ENCODE measurements at regions not wholly inside any gene's neighbourhood (a gene's known extent, or its start where the extent isn't known, plus 50 kb on each side); places are given as distances from the start of the nearest gene placed in this dataset.

GRCh38 chr2:226450141-226450540, 349.5 kb downstream of the IRS1 start:
- Histone ChIP-seq H3K27ac (ENCODE audit: extremely low read length, insufficient read depth, low read length) (no peak overlapping the region), H3K4me2 (ENCODE audit: low read depth, low read length) (no peak overlapping the region), H3K27me3 (ENCODE audit: control insufficient read depth in 1 of 2, insufficient read depth in 2 of 2, low read length in 2 of 2) (no peaks in the 10 kb centered on the region), H3K4me3 (replicated peaks in 1 of 3; ENCODE audit: insufficient read depth in 1 of 3, low read depth in 2 of 3, low read length in 3 of 3) (no peak overlapping the region), H3K9me3 (ENCODE audit: low read length) (peaks cover 22% of the 10 kb centered on the region), H3K9ac (ENCODE audit: insufficient read depth, low read depth, low read length) (no peak overlapping the region), H2AFZ (ENCODE audit: low read length) (no peak overlapping the region), H4K20me1 (ENCODE audit: insufficient read depth, low read length) (no peaks in the 10 kb centered on the region), H3K4me1 (ENCODE audit: insufficient read depth, low read length) (peaks cover 22% of the 10 kb centered on the region), H3K79me2 (ENCODE audit: insufficient read depth, low read length) (no peaks in the 10 kb centered on the region), H3K36me3 (replicated peaks in 1 of 2; ENCODE audit: control insufficient read depth in 1 of 2, insufficient read depth in 2 of 2, low read length in 2 of 2) (no peaks in the 10 kb centered on the region)
- no peak for FAIRE-seq
- POLR2A ChIA-PET = no interaction called here
- no peak for TF ChIP-seq ZNF790 (CRISPR knock-in tag; IDR thresholded peaks at IDR 0.05; ENCODE audit: borderline replicate concordance)
- TF ChIP-seq ZBTB7B (CRISPR knock-in tag; IDR thresholded peaks at IDR 0.05) = no peak
- TF ChIP-seq CCAR2 (optimal IDR thresholded peaks at IDR 0.05; ENCODE audit: low read depth, low read length) = no peak
- TF ChIP-seq THAP7 (CRISPR knock-in tag; IDR thresholded peaks at IDR 0.05) = no peak
- no peak for TF ChIP-seq ZBTB3 (CRISPR knock-in tag; IDR thresholded peaks at IDR 0.05; ENCODE audit: borderline replicate concordance, low read depth)
- no peak for TF ChIP-seq SOX5 (CRISPR knock-in tag; IDR thresholded peaks at IDR 0.05; ENCODE audit: borderline replicate concordance)
- TF ChIP-seq ZNF432 (CRISPR knock-in tag; IDR thresholded peaks at IDR 0.05; ENCODE audit: borderline replicate concordance) = no peak
- no peak for TF ChIP-seq PAXIP1 (CRISPR knock-in tag; conservative IDR thresholded peaks at IDR 0.05)
- TF ChIP-seq ZNF382 (CRISPR knock-in tag; IDR thresholded peaks at IDR 0.05; ENCODE audit: borderline replicate concordance) = no peak
- TF ChIP-seq ZNF205 (CRISPR knock-in tag; IDR thresholded peaks at IDR 0.05) = no peak
- no peak for TF ChIP-seq ZNF644 (CRISPR knock-in tag; IDR thresholded peaks at IDR 0.05; ENCODE audit: low read depth)
- no peak for TF ChIP-seq TOPORS (CRISPR knock-in tag; IDR thresholded peaks at IDR 0.05)
- TF ChIP-seq MAFG (CRISPR knock-in tag; IDR thresholded peaks at IDR 0.05) = no peak
- no peak for TF ChIP-seq RBFOX2 (IDR thresholded peaks at IDR 0.05; ENCODE audit: low read depth, low read length)
- TF ChIP-seq MLLT10 (CRISPR knock-in tag; IDR thresholded peaks at IDR 0.05) = no peak
- no peak for TF ChIP-seq MEIS1 (CRISPR knock-in tag; IDR thresholded peaks at IDR 0.05; ENCODE audit: borderline replicate concordance)
- TF ChIP-seq ZNF275 (CRISPR knock-in tag; IDR thresholded peaks at IDR 0.05; ENCODE audit: borderline replicate concordance) = no peak
- no peak for TF ChIP-seq PBX3 (CRISPR knock-in tag; IDR thresholded peaks at IDR 0.05; ENCODE audit: borderline replicate concordance)
- ATAC-seq = no peak
- no peak for DNase-seq (ENCODE audit: low spot score)
- in situ Hi-C loops (cut with HindIII; ENCODE audit: extremely low pct_ligation_motif_present, low pct_unique_long_range_greater_than_20kb) (no loop called here), intact Hi-C loops (cut with micrococcal nuclease; ENCODE audit: unreplicated experiment) (no loop called here)
- CTCF ChIA-PET (ENCODE audit: low intra/inter-chr PET ratio, low total read pairs) = no interaction called here
- no TSS peak for BruUV-seq (replicated peaks)
- 86% methylated on average over 6 of the region's 6 CpGs for WGBS (ENCODE audit: low lambda C conversion rate)
